ENCODE measurements at regions not wholly inside any gene's neighbourhood (a gene's known extent, or its start where the extent isn't known, plus 50 kb on each side); places are given as distances from the start of the nearest gene placed in this dataset.

DNA sequence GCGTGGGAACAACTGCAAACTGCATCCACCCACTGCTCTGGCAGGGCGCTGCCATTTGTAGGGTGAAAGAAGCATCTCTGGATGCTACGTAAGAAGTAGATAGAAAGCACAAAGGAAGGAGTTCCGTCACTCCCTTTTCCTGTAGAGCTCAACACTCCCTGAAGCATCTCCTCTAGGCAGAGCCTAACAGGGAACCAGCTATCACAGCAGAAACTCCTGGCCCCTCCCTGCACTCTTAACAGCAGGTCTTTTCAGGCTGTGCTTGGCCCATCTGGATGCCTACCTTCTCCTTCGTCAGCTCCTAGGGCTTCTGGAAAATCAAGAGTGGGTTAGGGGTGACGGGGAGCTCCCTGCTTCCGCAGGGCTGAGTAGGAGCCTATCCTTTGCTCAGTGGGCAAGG lies 112.9 kb upstream of the TLL1 start:
- TF ChIP-seq, protein P1, sequence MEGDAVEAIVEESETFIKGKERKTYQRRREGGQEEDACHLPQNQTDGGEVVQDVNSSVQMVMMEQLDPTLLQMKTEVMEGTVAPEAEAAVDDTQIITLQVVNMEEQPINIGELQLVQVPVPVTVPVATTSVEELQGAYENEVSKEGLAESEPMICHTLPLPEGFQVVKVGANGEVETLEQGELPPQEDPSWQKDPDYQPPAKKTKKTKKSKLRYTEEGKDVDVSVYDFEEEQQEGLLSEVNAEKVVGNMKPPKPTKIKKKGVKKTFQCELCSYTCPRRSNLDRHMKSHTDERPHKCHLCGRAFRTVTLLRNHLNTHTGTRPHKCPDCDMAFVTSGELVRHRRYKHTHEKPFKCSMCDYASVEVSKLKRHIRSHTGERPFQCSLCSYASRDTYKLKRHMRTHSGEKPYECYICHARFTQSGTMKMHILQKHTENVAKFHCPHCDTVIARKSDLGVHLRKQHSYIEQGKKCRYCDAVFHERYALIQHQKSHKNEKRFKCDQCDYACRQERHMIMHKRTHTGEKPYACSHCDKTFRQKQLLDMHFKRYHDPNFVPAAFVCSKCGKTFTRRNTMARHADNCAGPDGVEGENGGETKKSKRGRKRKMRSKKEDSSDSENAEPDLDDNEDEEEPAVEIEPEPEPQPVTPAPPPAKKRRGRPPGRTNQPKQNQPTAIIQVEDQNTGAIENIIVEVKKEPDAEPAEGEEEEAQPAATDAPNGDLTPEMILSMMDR (IDR thresholded peaks at IDR 0.05): no peak
- H3K79me2 ChIP-seq (ENCODE audit: insufficient read depth, low read length): no peaks in the 10 kb centered on the region
- DNase-seq: no peak
- Mint-ChIP-seq H3K4me3 (no peak overlapping the region), H3K4me1 (no peaks in the 10 kb centered on the region), H3K27ac (no peak overlapping the region), H3K9me3 (peaks cover 0 to 3% (median under 1%) of the 10 kb centered on the region in 7 donors), H3K36me3 (no peaks in the 10 kb centered on the region), H3K27me3 (ENCODE audit: low read depth in 3 of 3) (no peaks in the 10 kb centered on the region)
- no CpG with 5 or more reads among the region's 7 CpGs for WGBS (ENCODE audit: insufficient coverage)
- intact Hi-C loops (cut with micrococcal nuclease): no loop called here
- H3K4me2 ChIP-seq (replicated peaks; ENCODE audit: extremely low read depth, low read length, poor library complexity, severe bottlenecking): no peak overlapping the region
- no peak overlapping the region for H2AFZ ChIP-seq (ENCODE audit: insufficient read depth, low read depth, low read length, poor library complexity, severe bottlenecking)
- H3K36me3 ChIP-seq (replicated peaks in 1 of 2; ENCODE audit: control insufficient read depth in 1 of 2, insufficient read depth in 2 of 2, low read length in 2 of 2): no peaks in the 10 kb centered on the region
- H3K27ac ChIP-seq (ENCODE audit: low read depth in 1 of 2, low read length in 2 of 2): no peak overlapping the region
- no peaks in the 10 kb centered on the region for H4K20me1 ChIP-seq (ENCODE audit: insufficient read depth, low read length)
- H3K9ac ChIP-seq (ENCODE audit: insufficient read depth, low read length, poor library complexity, severe bottlenecking): no peak overlapping the region
- no peaks in the 10 kb centered on the region for H3K4me1 ChIP-seq (ENCODE audit: control insufficient read depth in 1 of 2, insufficient read depth in 2 of 2, low read length in 2 of 2)
- H3K27me3 ChIP-seq (ENCODE audit: control insufficient read depth in 2 of 2, insufficient read depth in 2 of 2, low read length in 2 of 2): no peaks in the 10 kb centered on the region
- no peak overlapping the region for H3K4me3 ChIP-seq (replicated peaks in 1 of 3; ENCODE audit: low read depth in 2 of 3, low read length in 3 of 3)
- peaks cover 0 to 3% of the 10 kb centered on the region in 2 donors for H3K9me3 ChIP-seq (replicated peaks in 1 of 2; ENCODE audit: control insufficient read depth in 1 of 2, insufficient read depth in 1 of 2, low read length in 2 of 2)

DNA sequence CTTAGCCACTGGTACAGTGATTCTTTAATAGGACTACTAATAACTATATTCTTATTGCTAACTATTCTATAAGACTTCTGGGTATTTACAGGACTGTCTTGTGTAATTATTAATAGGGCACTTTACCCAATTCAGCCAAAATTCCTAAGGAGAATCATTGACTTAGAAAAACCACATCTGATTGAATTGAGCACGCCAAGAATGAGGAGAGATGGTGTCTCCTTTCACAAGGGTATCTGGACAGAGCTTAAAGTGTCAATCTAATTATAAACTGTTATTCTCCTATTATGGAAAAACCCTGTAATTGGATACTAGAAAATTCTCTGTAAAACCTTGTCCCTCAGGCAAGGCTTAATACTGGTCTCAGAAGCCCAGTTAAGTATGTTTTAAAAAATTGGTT lies 111.1 kb upstream of the TLL1 start:
- H3K27me3 ChIP-seq (ENCODE audit: control insufficient read depth in 2 of 2, insufficient read depth in 2 of 2, low read length in 2 of 2): no peaks in the 10 kb centered on the region
- H3K36me3 ChIP-seq (replicated peaks in 1 of 2; ENCODE audit: control insufficient read depth in 1 of 2, insufficient read depth in 2 of 2, low read length in 2 of 2): no peaks in the 10 kb centered on the region
- Mint-ChIP-seq H3K27me3 (ENCODE audit: low read depth in 3 of 3) (no peaks in the 10 kb centered on the region), H3K36me3 (no peaks in the 10 kb centered on the region), H3K4me1 (no peaks in the 10 kb centered on the region), H3K27ac (no peak overlapping the region), H3K9me3 (peaks cover 0 to 3% (median 0%) of the 10 kb centered on the region in 7 donors), H3K4me3 (no peak overlapping the region)
- no CpG with 5 or more reads among the region's 1 CpG for WGBS (ENCODE audit: insufficient coverage)
- peaks cover 0 to 3% of the 10 kb centered on the region in 2 donors for H3K9me3 ChIP-seq (replicated peaks in 1 of 2; ENCODE audit: control insufficient read depth in 1 of 2, insufficient read depth in 1 of 2, low read length in 2 of 2)
- H4K20me1 ChIP-seq (ENCODE audit: insufficient read depth, low read length): no peaks in the 10 kb centered on the region
- H3K27ac ChIP-seq (ENCODE audit: low read depth in 1 of 2, low read length in 2 of 2): no peak overlapping the region
- H3K79me2 ChIP-seq (ENCODE audit: insufficient read depth, low read length): no peaks in the 10 kb centered on the region
- TF ChIP-seq, protein P1 (IDR thresholded peaks at IDR 0.05): no peak
- intact Hi-C loops (cut with micrococcal nuclease): no loop called here
- no peak overlapping the region for H3K4me3 ChIP-seq (replicated peaks in 1 of 3; ENCODE audit: low read depth in 2 of 3, low read length in 3 of 3)
- H3K4me1 ChIP-seq (ENCODE audit: control insufficient read depth in 1 of 2, insufficient read depth in 2 of 2, low read length in 2 of 2): no peaks in the 10 kb centered on the region
- H3K9ac ChIP-seq (ENCODE audit: insufficient read depth, low read length, poor library complexity, severe bottlenecking): no peak overlapping the region
- DNase-seq: no peak
- no peak overlapping the region for H3K4me2 ChIP-seq (replicated peaks; ENCODE audit: extremely low read depth, low read length, poor library complexity, severe bottlenecking)
- H2AFZ ChIP-seq (ENCODE audit: insufficient read depth, low read depth, low read length, poor library complexity, severe bottlenecking): no peak overlapping the region

Measured in CD14-positive monocyte (primary cell).